OCI-LY1 (cell line): ENCODE measurements at regions not wholly inside any gene's neighbourhood (a gene's known extent, or its start where the extent isn't known, plus 50 kb on each side); places are given as distances from the start of the nearest gene placed in this dataset.

Experiments used
- CTCF ChIP-seq: fragments of 200-600 bp; sonication (generic), shearing (Covaris generic); IDR thresholded peaks from 2 replicates; pipeline ENCODE4 v1.5.1; 2017; ENCODE audit warnings: mild to moderate bottlenecking, antibody characterized with exemption, low read length, moderate library complexity, mixed read lengths
- EZH2 ChIP-seq: fragments of 200-600 bp; sonication (generic), shearing (Covaris generic); IDR thresholded peaks from 2 replicates; pipeline ENCODE4 v1.8.0; 2017; ENCODE audit warnings: borderline replicate concordance, mixed run types, mild to moderate bottlenecking, antibody characterized with exemption, low read length, moderate library complexity, mixed read lengths

- TF ChIP-seq CTCF (no peak), EZH2 (no peak)
These were observed 166.6 kb downstream of the BRD1 start for GRCh38 chr22:49660794-49661781.
